A549 (cell line): ENCODE measurements at regions not wholly inside any gene's neighbourhood (a gene's known extent, or its start where the extent isn't known, plus 50 kb on each side); places are given as distances from the start of the nearest gene placed in this dataset.

Experiments used
- ATAC-seq, 2 experiments: fragments of 200-7000 bp in 1 of 2; fragments of >200 bp in 1 of 2; cut with Nextera tagmentation in 1 of 2; cut with Tn5 transposase in 1 of 2; 3 replicates each; pipeline versions ENCODE4 v1.8.0 to v1.9.1; 2018 to 2020; ENCODE audit warnings: mild to moderate bottlenecking in 1 of 2, moderate library complexity in 1 of 2
- CTCF ChIA-PET: fragments of 300-600 bp; sonication (Branson Sonifier 250); formaldehyde crosslinking; extraction: SDS; loops from one replicate; lab custom pipeline; 2021; ENCODE audit warnings: antibody characterized with exemption, inconsistent platforms; lab: Yijun Ruan, JAX
- POLR2A ChIA-PET: fragments of 350-600 bp; formaldehyde crosslinking; extraction: SDS; loops from one replicate; lab custom pipeline; 2021; ENCODE audit warnings: antibody characterized with exemption, inconsistent platforms; lab: Yijun Ruan, JAX
- DNase-seq, 2 experiments: peaks; one replicate each; pipeline versions ENCODE4 v3.0.0 to v3.0.0-alpha.2; 2011 to 2016; ENCODE audit warnings: low read depth in 1 of 2, low spot score in 1 of 2
- FAIRE-seq: peaks from 2 replicates; lab custom pipeline; 2011; peaks lifted over from hg19 to GRCh38; lab: Jason Lieb, UNC
- H3K27ac ChIP-seq, 2 experiments: fragments of >200 bp; sonication (Bioruptor Twin); formaldehyde crosslinking; 3 replicates each; pipeline ENCODE4 v1.5.1; 2016 to 2017
- H3K4me1 ChIP-seq: fragments of >200 bp; sonication (Bioruptor Twin); formaldehyde crosslinking; 3 replicates; pipeline ENCODE4 v1.6.1; 2016
- H3K4me2 ChIP-seq: fragments of >200 bp; sonication (Bioruptor Twin); formaldehyde crosslinking; 3 replicates; pipeline ENCODE4 v1.6.1; 2016
- H3K4me3 ChIP-seq: fragments of >200 bp; sonication (Bioruptor Twin); formaldehyde crosslinking; 3 replicates; pipeline ENCODE4 v1.5.1; 2016
- H3K9me3 ChIP-seq: fragments of >200 bp; sonication (Bioruptor Twin); formaldehyde crosslinking; 3 replicates; pipeline ENCODE4 v1.6.1; 2016
- BHLHE40 ChIP-seq: IDR thresholded peaks from 2 replicates; pipeline ENCODE4 v1.6.1; 2012; ENCODE audit warnings: low read depth, low read length, inconsistent platforms
- CBX8 ChIP-seq: fragments of 200-600 bp; sonication (generic); IDR thresholded peaks from 2 replicates; pipeline ENCODE4 v1.6.1; 2016
- CEBPB ChIP-seq, 2 experiments: fragments of >200 bp in 1 of 2; sonication (Bioruptor Twin) in 1 of 2; formaldehyde crosslinking in 1 of 2; IDR thresholded peaks; 2 replicates each; pipeline ENCODE4 v1.6.1; 2012 to 2016
- CHD4 ChIP-seq: fragments of 200-600 bp; sonication (generic); IDR thresholded peaks from 2 replicates; pipeline ENCODE4 v1.6.1; 2016; ENCODE audit warnings: antibody characterized with exemption, mild to moderate bottlenecking, borderline replicate concordance
- EHF ChIP-seq: fragments of 250-450 bp; sonication (Bioruptor Pico); IDR thresholded peaks from 2 replicates; pipeline ENCODE4 v1.5.0; 2020; ENCODE audit warnings: mild to moderate bottlenecking
- EP300 ChIP-seq, 2 experiments: fragments of >200 bp; sonication (Bioruptor Twin); formaldehyde crosslinking; IDR thresholded peaks; 2 replicates in 1 of 2; 3 replicates in 1 of 2; pipeline ENCODE4 v1.6.1; 2016 to 2017
- ESRRA ChIP-seq: fragments of 150-350 bp; IDR thresholded peaks from 2 replicates; pipeline ENCODE4 v1.6.1; 2014; ENCODE audit warnings: mild to moderate bottlenecking, low read length, borderline replicate concordance
- FOSL2 ChIP-seq, 2 experiments: fragments of 450-650 bp in 1 of 2; fragments of >200 bp in 1 of 2; sonication (Bioruptor Twin) in 1 of 2; formaldehyde crosslinking; IDR thresholded peaks; 2 replicates each; pipeline versions ENCODE4 v1.5.0 to v1.6.1; 2016 to 2020; ENCODE audit warnings: mild to moderate bottlenecking in 1 of 2, moderate library complexity in 1 of 2
- GATA3 ChIP-seq: IDR thresholded peaks from 2 replicates; pipeline ENCODE4 v1.6.1; 2012; ENCODE audit warnings: borderline replicate concordance
- HDAC2 ChIP-seq: fragments of 200-600 bp; sonication (generic); IDR thresholded peaks from 2 replicates; pipeline ENCODE4 v1.6.1; 2016
- JUN ChIP-seq, 2 experiments: fragments of >200 bp; sonication (Bioruptor Twin); formaldehyde crosslinking; IDR thresholded peaks; 2 replicates in 1 of 2; 3 replicates in 1 of 2; pipeline ENCODE4 v1.6.1; 2016 to 2017
- JUNB ChIP-seq: fragments of >200 bp; sonication (Bioruptor Twin); formaldehyde crosslinking; IDR thresholded peaks from 2 replicates; pipeline ENCODE4 v1.6.1; 2016
- KDM1A ChIP-seq: fragments of 200-600 bp; sonication (generic); IDR thresholded peaks from 2 replicates; pipeline ENCODE4 v1.6.1; 2016; ENCODE audit warnings: low read depth, mild to moderate bottlenecking
- MAFK ChIP-seq: fragments of 450-650 bp; IDR thresholded peaks from 2 replicates; pipeline ENCODE4 v1.6.1; 2014; ENCODE audit not compliant: partially characterized antibody
- MYC ChIP-seq: IDR thresholded peaks from 2 replicates; pipeline ENCODE4 v1.6.1; 2012; ENCODE audit warnings: mild to moderate bottlenecking, inconsistent platforms, low read length, improper control_type of control experiment, borderline replicate concordance
- NFE2L2 ChIP-seq: fragments of 150-350 bp; conservative IDR thresholded peaks from 2 replicates; pipeline ENCODE4 v1.6.1; 2014; ENCODE audit warnings: low read length
- RAD21 ChIP-seq, 2 experiments: fragments of >200 bp in 1 of 2; sonication (Bioruptor Twin) in 1 of 2; formaldehyde crosslinking in 1 of 2; IDR thresholded peaks in 1 of 2; conservative IDR thresholded peaks in 1 of 2; 2 replicates in 1 of 2; 3 replicates in 1 of 2; pipeline ENCODE4 v1.6.1; 2012 to 2018; ENCODE audit warnings: inconsistent platforms in 1 of 2
- RCOR1 ChIP-seq: fragments of 150-350 bp; IDR thresholded peaks from 2 replicates; pipeline ENCODE4 v1.6.1; 2014; ENCODE audit warnings: antibody characterized with exemption, low read length, low read depth
- RFX5 ChIP-seq: fragments of 450-650 bp; IDR thresholded peaks from 2 replicates; pipeline ENCODE4 v1.7.1; 2014; ENCODE audit warnings: antibody characterized with exemption, mild to moderate bottlenecking, moderate library complexity
- SMC3 ChIP-seq: fragments of >200 bp; sonication (Bioruptor Twin); formaldehyde crosslinking; IDR thresholded peaks from 3 replicates; pipeline ENCODE4 v1.6.1; 2018; ENCODE audit warnings: inconsistent platforms
- SREBF2 ChIP-seq: fragments of 450-650 bp; IDR thresholded peaks from 2 replicates; pipeline ENCODE4 v1.6.1; 2014; ENCODE audit warnings: mild to moderate bottlenecking, moderate library complexity
- ZC3H11A ChIP-seq: fragments of 450-650 bp; IDR thresholded peaks from 2 replicates; pipeline ENCODE4 v1.6.1; 2014; ENCODE audit warnings: antibody characterized with exemption, mild to moderate bottlenecking
- ZNF302 ChIP-seq: fragments of 250-450 bp; sonication (Bioruptor Pico); IDR thresholded peaks from 2 replicates; pipeline ENCODE4 v1.9.0; 2021; ENCODE audit warnings: inconsistent platforms, mild to moderate bottlenecking, moderate library complexity
- ZSCAN20 ChIP-seq: fragments of 250-450 bp; sonication (Bioruptor Pico); IDR thresholded peaks from 2 replicates; pipeline ENCODE4 v1.8.0; 2022; ENCODE audit warnings: mild to moderate bottlenecking, moderate library complexity
- WGBS: methylation state at CpG from one replicate; pipeline ENCODE4 v1.1.6; 2017; ENCODE audit errors: missing lambda C conversion rate; 5-methylcytosine and 5-hydroxymethylcytosine counted together
- TF ChIP-seq, protein P1 (sequence below): fragments of >200 bp; sonication (Bioruptor Twin); formaldehyde crosslinking; IDR thresholded peaks from 3 replicates; pipeline ENCODE4 v1.6.1; 2016
- TF ChIP-seq, protein P2 (sequence below): IDR thresholded peaks from 2 replicates; pipeline ENCODE4 v1.6.1; 2012; ENCODE audit warnings: low read depth, borderline replicate concordance
- TF ChIP-seq, protein P3 (sequence below): IDR thresholded peaks from 2 replicates; pipeline ENCODE4 v1.6.1; 2012
- TF ChIP-seq, protein P4 (sequence below): IDR thresholded peaks from 2 replicates; pipeline ENCODE4 v1.6.1; 2012

DNA sequence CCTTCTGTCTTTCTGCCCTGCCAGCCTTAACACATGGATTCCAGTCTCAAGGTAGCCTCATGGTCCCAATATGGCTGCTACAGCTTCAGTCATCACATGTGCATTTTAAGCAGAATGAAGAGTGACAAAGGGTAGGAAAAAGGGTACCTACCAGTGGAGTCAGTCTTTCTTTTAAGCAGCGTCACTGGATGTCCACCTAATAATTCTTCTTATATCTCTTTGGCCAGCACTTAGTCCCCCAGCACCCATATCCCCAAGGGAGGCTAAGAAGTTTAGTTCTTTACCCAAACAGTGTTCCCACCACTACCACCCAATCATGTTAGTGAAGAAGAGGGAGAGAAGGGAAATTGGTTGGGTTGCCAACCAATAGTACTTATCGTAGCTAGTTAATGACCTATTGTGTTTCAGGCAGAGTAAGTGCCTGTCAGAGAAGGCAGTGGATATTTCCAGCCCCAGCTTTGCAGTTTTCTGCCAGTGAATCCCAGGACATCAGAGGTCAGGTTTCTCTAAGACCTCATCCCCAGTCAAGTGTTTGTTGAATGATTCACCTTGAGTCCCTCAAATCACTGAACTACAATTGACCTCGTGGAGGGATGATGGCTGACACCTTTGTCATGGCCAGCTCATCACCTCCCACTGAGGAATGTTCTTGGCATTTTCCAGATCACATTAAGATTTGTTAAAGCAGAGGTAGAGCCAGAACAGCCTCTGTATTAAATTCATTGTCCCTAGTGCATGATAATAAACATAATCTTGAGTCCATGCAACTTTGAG lies 250.9 kb upstream of the CRY1 start (continued):
- TF ChIP-seq, protein P1, sequence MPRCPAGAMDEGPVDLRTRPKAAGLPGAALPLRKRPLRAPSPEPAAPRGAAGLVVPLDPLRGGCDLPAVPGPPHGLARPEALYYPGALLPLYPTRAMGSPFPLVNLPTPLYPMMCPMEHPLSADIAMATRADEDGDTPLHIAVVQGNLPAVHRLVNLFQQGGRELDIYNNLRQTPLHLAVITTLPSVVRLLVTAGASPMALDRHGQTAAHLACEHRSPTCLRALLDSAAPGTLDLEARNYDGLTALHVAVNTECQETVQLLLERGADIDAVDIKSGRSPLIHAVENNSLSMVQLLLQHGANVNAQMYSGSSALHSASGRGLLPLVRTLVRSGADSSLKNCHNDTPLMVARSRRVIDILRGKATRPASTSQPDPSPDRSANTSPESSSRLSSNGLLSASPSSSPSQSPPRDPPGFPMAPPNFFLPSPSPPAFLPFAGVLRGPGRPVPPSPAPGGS: peak; percentile 57; the same call in 1 of the 3 replicates
- TF ChIP-seq SREBF2 (no peak), ZC3H11A (no peak), RFX5 (no peak), GATA3 (peak; percentile 94), BHLHE40 (no peak), CEBPB (IDR thresholded peaks at IDR 0.05) (peak in 1 of 2 experiments; percentile 69; a peak in 2 of 4 replicates)

DNA sequence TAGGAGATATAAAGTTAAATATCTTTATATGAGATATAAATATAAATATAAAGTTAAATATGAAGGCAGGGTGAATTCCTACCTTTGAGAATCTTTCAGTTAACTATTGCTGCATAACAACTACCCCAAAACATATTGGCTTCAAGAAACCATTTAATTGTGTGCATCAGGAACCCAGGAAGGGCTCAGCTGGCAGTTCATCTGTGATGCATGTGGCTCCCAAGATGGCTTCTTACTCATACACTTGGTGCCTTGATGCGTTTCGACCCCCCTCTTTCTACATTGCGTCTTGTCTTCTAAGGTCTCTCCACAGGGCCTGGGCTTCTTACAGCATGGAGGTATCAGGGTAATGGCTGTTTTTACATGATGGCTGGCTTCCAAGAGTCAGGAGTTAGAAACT lies 253.9 kb upstream of the CRY1 start:
- no peak overlapping the region; the same call in 2 of the 3 replicates for H3K4me2 ChIP-seq
- H3K4me1 ChIP-seq: peaks cover 88% of the 10 kb centered on the region
- WGBS: 92% methylated on average over 3 of the region's 3 CpGs
- H3K9me3 ChIP-seq: peaks cover 13% of the 10 kb centered on the region; the same call in 2 of the 3 replicates
- DNase-seq (no peak), FAIRE-seq (no peak), ATAC-seq (no peak)
- POLR2A ChIA-PET: no interaction called here
- H3K27ac ChIP-seq: peak overlapping the region; percentile 94 to 96
- TF ChIP-seq ESRRA (no peak), RFX5 (no peak)
- CTCF ChIA-PET: interaction anchor here (1.0 to 1.7 kb wide), 3 partner anchors 26 to 215 kb away, joined by 3 to 4 read pairs (median 3); no protein-coding TSS in a partner anchor
- no peak overlapping the region for H3K4me3 ChIP-seq

DNA sequence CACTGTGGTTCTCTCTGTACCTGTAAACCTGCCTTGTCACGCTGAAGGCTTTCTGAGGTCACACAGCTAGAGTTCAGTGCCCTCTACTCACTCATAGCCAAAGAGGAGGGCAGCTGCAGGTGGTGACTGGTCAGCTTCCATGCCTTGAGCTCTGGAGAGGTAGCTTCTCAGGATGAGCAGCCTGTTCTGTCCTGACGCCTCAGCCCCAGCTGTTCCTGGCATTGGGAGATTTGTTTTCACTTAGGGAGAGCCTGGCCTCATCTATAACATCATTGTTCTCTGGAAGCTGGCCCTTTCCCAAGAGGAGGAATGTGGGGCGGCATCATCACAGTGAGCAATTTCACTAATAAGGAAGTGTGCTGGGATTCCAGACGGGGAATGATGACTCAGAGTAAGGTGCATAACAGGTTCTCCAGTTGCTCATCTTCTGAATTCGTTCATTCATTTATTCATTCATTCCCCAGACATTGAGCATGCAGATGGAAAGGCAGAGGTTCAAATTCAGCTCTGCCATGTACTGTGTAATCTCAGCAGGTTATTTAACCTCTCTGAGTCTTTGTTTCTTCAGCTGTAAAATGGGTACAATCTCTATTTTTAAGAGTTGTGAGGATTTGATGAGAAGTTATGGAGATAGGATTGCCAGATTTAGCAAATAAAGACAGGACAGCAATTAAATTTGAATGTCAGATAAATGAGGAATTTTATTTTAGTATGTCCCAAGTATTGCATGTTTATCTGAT lies 255.8 kb upstream of the CRY1 start:
- CTCF ChIA-PET: interaction anchor here (0.8 to 3.1 kb wide), 8 partner anchors 9 to 56 kb away, joined by 3 to 18 read pairs (median 5); no protein-coding TSS in a partner anchor
- 2% methylated on average over 5 of the region's 5 CpGs for WGBS
- FAIRE-seq (peak; percentile 98), DNase-seq (peak; percentile 82 to 96), ATAC-seq (peak; percentile 60 to 77)
- Histone ChIP-seq H3K4me3 (peak overlapping the region; percentile 1; the same call in 1 of the 3 replicates), H3K27ac (peak overlapping the region; percentile 94 to 96), H3K4me1 (peaks cover 85% of the 10 kb centered on the region), H3K9me3 (peaks cover 17% of the 10 kb centered on the region), H3K4me2 (peak overlapping the region; percentile 78)
- TF ChIP-seq EP300 (IDR thresholded peaks at IDR 0.05): peak; percentile 80 to 85; a peak in 3 of 5 replicates
- no peak for TF ChIP-seq RFX5
- TF ChIP-seq, protein P2, sequence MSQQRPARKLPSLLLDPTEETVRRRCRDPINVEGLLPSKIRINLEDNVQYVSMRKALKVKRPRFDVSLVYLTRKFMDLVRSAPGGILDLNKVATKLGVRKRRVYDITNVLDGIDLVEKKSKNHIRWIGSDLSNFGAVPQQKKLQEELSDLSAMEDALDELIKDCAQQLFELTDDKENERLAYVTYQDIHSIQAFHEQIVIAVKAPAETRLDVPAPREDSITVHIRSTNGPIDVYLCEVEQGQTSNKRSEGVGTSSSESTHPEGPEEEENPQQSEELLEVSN: no peak
- TF ChIP-seq, protein P3, sequence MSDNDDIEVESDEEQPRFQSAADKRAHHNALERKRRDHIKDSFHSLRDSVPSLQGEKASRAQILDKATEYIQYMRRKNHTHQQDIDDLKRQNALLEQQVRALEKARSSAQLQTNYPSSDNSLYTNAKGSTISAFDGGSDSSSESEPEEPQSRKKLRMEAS: peak; percentile 87
- TF ChIP-seq NFE2L2: peak; percentile 8; the same call in 1 of the 2 replicates
- peak; percentile 88 for TF ChIP-seq HDAC2
- peak; percentile 94 for TF ChIP-seq GATA3
- TF ChIP-seq ZNF302 (CRISPR knock-in tag): no peak
- no peak for TF ChIP-seq SREBF2
- TF ChIP-seq MYC: 0 out of 2 replicates have a peak, but pooled peaks have one; percentile 27
- TF ChIP-seq EHF (CRISPR knock-in tag): 0 out of 2 replicates have a peak, but pooled peaks have one; percentile 28
- TF ChIP-seq MAFK: peak; percentile 88
- TF ChIP-seq SMC3: peak; percentile 48
- peak; percentile 92 for TF ChIP-seq FOSL2 (IDR thresholded peaks at IDR 0.05)
- peak; percentile 96 for TF ChIP-seq FOSL2 (CRISPR knock-in tag; IDR thresholded peaks at IDR 0.05)
- TF ChIP-seq, protein P1: peak; percentile 72; the same call in 1 of the 3 replicates
- TF ChIP-seq BHLHE40: peak; percentile 42; the same call in 1 of the 2 replicates
- TF ChIP-seq JUNB: peak; percentile 94
- TF ChIP-seq CBX8: no peak
- peak; percentile 40 to 75; a peak in 3 of 4 replicates for TF ChIP-seq CEBPB (IDR thresholded peaks at IDR 0.05)
- TF ChIP-seq, protein P4, sequence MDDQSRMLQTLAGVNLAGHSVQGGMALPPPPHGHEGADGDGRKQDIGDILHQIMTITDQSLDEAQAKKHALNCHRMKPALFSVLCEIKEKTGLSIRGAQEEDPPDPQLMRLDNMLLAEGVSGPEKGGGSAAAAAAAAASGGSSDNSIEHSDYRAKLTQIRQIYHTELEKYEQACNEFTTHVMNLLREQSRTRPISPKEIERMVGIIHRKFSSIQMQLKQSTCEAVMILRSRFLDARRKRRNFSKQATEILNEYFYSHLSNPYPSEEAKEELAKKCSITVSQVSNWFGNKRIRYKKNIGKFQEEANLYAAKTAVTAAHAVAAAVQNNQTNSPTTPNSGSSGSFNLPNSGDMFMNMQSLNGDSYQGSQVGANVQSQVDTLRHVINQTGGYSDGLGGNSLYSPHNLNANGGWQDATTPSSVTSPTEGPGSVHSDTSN: peak; percentile 46; the same call in 1 of the 2 replicates
- peak; percentile 98 for TF ChIP-seq KDM1A
- peak; percentile 94; the same call in 1 of the 2 replicates for TF ChIP-seq RCOR1
- TF ChIP-seq ZSCAN20 (CRISPR knock-in tag): peak; percentile 75
- peak; percentile 70 to 84 for TF ChIP-seq JUN (IDR thresholded peaks at IDR 0.05)
- TF ChIP-seq RAD21 (conservative IDR thresholded peaks at IDR 0.05 in 1 of 2, IDR thresholded peaks at IDR 0.05 in 1 of 2): peak; percentile 23 to 47
- TF ChIP-seq CHD4: peak; percentile 93; the same call in 1 of the 2 replicates
- POLR2A ChIA-PET: interaction anchor here (1.1 to 1.7 kb wide), 5 partner anchors 8 to 30 kb away, joined by 3 to 6 read pairs (median 5); a partner anchor contains a TSS
